K562 (cell line): ENCODE measurements at regions not wholly inside any gene's neighbourhood (a gene's known extent, or its start where the extent isn't known, plus 50 kb on each side); places are given as distances from the start of the nearest gene placed in this dataset.

Source experiments
- ATAC-seq: fragments of 200-7000 bp; cut with Tn5 transposase; 3 replicates; pipeline ENCODE4 v1.9.1; 2020; ENCODE audit warnings: moderate library complexity
- BruUV-seq: library from RNA; stranded (reverse); fragments of 400-500 nt; replicated peaks from 2 replicates; lab custom pipeline; 2021; lab: Mats Ljungman, UMichigan
- CTCF ChIA-PET: fragments of 300-600 bp; formaldehyde crosslinking; extraction: SDS; loops from one replicate; lab custom pipeline; 2021; ENCODE audit warnings: low intra/inter-chr PET ratio; lab: Yijun Ruan, JAX
- POLR2A ChIA-PET: fragments of 300-600, 350-650 bp; sonication (Branson Sonifier 250); formaldehyde crosslinking; extraction: SDS; loops from one replicate; lab custom pipeline; 2021; ENCODE audit warnings: antibody characterized with exemption, inconsistent platforms; lab: Yijun Ruan, JAX
- DNase-seq, 4 experiments: peaks; one replicate each; pipeline versions ENCODE4 v3.0.0 to v3.0.0-alpha.2; 2011 to 2018; ENCODE audit warnings: low spot score in 3 of 4, mixed read lengths in 3 of 4; ENCODE audit errors: extremely low read depth in 1 of 4
- FAIRE-seq: peaks from 2 replicates; lab custom pipeline; 2011; peaks lifted over from hg19 to GRCh38; lab: Jason Lieb, UNC
- H2AFZ ChIP-seq: 2 replicates; pipeline ENCODE4 v1.6.0; 2011; ENCODE audit warnings: low read depth, low read length, control low read depth, inconsistent platforms
- H3K27ac ChIP-seq: fragments of 200-600 bp; 3 replicates; pipeline ENCODE4 v1.8.0; 2011; ENCODE audit warnings: low read depth, mild to moderate bottlenecking, control low read depth, inconsistent platforms, low read length, moderate library complexity, mixed read lengths; ENCODE audit errors: extremely low read depth
- H3K27me3 ChIP-seq, 2 experiments: fragments of 300-600 bp in 1 of 2; 2 replicates in 1 of 2; 3 replicates in 1 of 2; pipeline versions ENCODE4 v1.6.0 to v1.8.0; 2011; ENCODE audit warnings: inconsistent platforms in 2 of 2, low read length in 2 of 2, mild to moderate bottlenecking in 1 of 2, mixed read lengths in 1 of 2, moderate library complexity in 1 of 2; ENCODE audit not compliant: control insufficient read depth in 2 of 2, insufficient read depth in 2 of 2
- H3K36me3 ChIP-seq: fragments of 300-600 bp; 3 replicates; pipeline ENCODE4 v1.8.0; 2011; ENCODE audit warnings: mild to moderate bottlenecking, low read length, inconsistent platforms; ENCODE audit not compliant: control insufficient read depth, insufficient read depth
- H3K4me1 ChIP-seq, 2 experiments: fragments of 200-600 bp in 1 of 2; replicated peaks in 1 of 2; 2 replicates in 1 of 2; 3 replicates in 1 of 2; pipeline versions ENCODE4 v1.5.1 to v1.8.0; 2011; ENCODE audit warnings: inconsistent platforms in 2 of 2, low read length in 2 of 2, mild to moderate bottlenecking in 1 of 2, mixed read lengths in 1 of 2, moderate library complexity in 1 of 2; ENCODE audit not compliant: control insufficient read depth in 2 of 2, insufficient read depth in 2 of 2
- H3K4me2 ChIP-seq: 2 replicates; pipeline ENCODE4 v1.6.1; 2011; ENCODE audit warnings: low read length, control low read depth, inconsistent platforms, mixed read lengths; ENCODE audit not compliant: insufficient read depth
- H3K4me3 ChIP-seq: fragments of 200-600 bp; sonication (generic), shearing (Covaris generic); 2 replicates; pipeline ENCODE4 v1.5.1; 2016; ENCODE audit warnings: control low read depth, inconsistent platforms
- H3K79me2 ChIP-seq: fragments of 200-600 bp; 3 replicates; pipeline ENCODE4 v1.8.0; 2011; ENCODE audit warnings: low read length, inconsistent platforms; ENCODE audit not compliant: control insufficient read depth, insufficient read depth
- H3K9ac ChIP-seq, 2 experiments: 2 replicates each; pipeline versions ENCODE4 v1.6.0 to v1.6.1; 2011; ENCODE audit warnings: low read depth in 2 of 2, low read length in 2 of 2, control low read depth in 1 of 2, inconsistent platforms in 1 of 2, mild to moderate bottlenecking in 1 of 2, mixed read lengths in 1 of 2; ENCODE audit not compliant: insufficient read depth in 1 of 2
- H3K9me1 ChIP-seq: one replicate; pipeline ENCODE4 v1.6.0; 2011; ENCODE audit warnings: inconsistent platforms, mild to moderate bottlenecking, low read length, moderate library complexity; ENCODE audit not compliant: control insufficient read depth, insufficient read depth
- H3K9me3 ChIP-seq: replicated peaks from 2 replicates; pipeline ENCODE4 v1.5.1; 2011; ENCODE audit warnings: low read depth, low read length, inconsistent platforms; ENCODE audit not compliant: control insufficient read depth, insufficient read depth
- H4K20me1 ChIP-seq: replicated peaks from 2 replicates; pipeline ENCODE4 v1.6.1; 2011; ENCODE audit warnings: low read length, inconsistent platforms, mixed read lengths; ENCODE audit not compliant: control insufficient read depth, insufficient read depth
- BHLHE40 ChIP-seq: IDR thresholded peaks from 2 replicates; pipeline ENCODE4 v1.6.1; 2011; ENCODE audit warnings: low read length, improper control_type of control experiment
- ETV6 ChIP-seq, 3 experiments: fragments of 150-350 bp in 1 of 3; sonication (generic) in 1 of 3; formaldehyde crosslinking in 1 of 3; IDR thresholded peaks; 2 replicates each; pipeline versions ENCODE4 v1.6.1 to v1.8.0; 2014 to 2022; ENCODE audit warnings: borderline replicate concordance in 2 of 3, low read depth in 2 of 3, antibody characterized with exemption in 1 of 3, low read length in 1 of 3, mild to moderate bottlenecking in 1 of 3, missing genetic modification reagents in 1 of 3
- EWSR1 ChIP-seq: fragments of 450-650 bp; IDR thresholded peaks from 2 replicates; pipeline ENCODE4 v1.6.1; 2018; ENCODE audit warnings: borderline replicate concordance, mild to moderate bottlenecking, low read depth, moderate library complexity; ENCODE audit not compliant: partially characterized antibody
- GATA2 ChIP-seq: sonication (generic); formaldehyde crosslinking; IDR thresholded peaks from 2 replicates; pipeline ENCODE4 v1.4.0; 2020; ENCODE audit warnings: mild to moderate bottlenecking, missing genetic modification reagents
- HBP1 ChIP-seq: fragments of 450-650 bp; formaldehyde crosslinking; IDR thresholded peaks from 2 replicates; pipeline ENCODE4 v1.4.0; 2022; ENCODE audit warnings: missing genetic modification characterization
- LARP7 ChIP-seq: fragments of 450-650 bp; IDR thresholded peaks from 2 replicates; pipeline ENCODE4 v1.6.1; 2016
- MLX ChIP-seq, 2 experiments: fragments of 450-650 bp in 1 of 2; sonication (generic) in 1 of 2; formaldehyde crosslinking; conservative IDR thresholded peaks; 2 replicates each; pipeline versions ENCODE4 v1.4.0 to v1.8.1; 2020 to 2022; ENCODE audit warnings: mild to moderate bottlenecking in 1 of 2, missing genetic modification reagents in 1 of 2
- MTA2 ChIP-seq: fragments of 450-650 bp; IDR thresholded peaks from 2 replicates; pipeline ENCODE4 v1.6.1; 2016; ENCODE audit warnings: low read depth
- NFATC3 ChIP-seq: fragments of 450-650 bp; IDR thresholded peaks from 2 replicates; pipeline ENCODE4 v1.6.1; 2017; ENCODE audit warnings: mild to moderate bottlenecking
- RBM14 ChIP-seq: fragments of 200-400 bp; formaldehyde crosslinking; IDR thresholded peaks from 2 replicates; pipeline ENCODE4 v1.6.1; 2018; ENCODE audit warnings: low read depth, mild to moderate bottlenecking, low read length, moderate library complexity, borderline replicate concordance; ENCODE audit not compliant: insufficient read depth
- RHOXF2B ChIP-seq: fragments of 250-450 bp; sonication (Bioruptor Pico); conservative IDR thresholded peaks from 2 replicates; pipeline ENCODE4 v1.5.1; 2021
- SAFB2 ChIP-seq: fragments of 200-400 bp; formaldehyde crosslinking; IDR thresholded peaks from 2 replicates; pipeline ENCODE4 v1.6.1; 2018; ENCODE audit warnings: borderline replicate concordance, low read length, low read depth, moderate library complexity; ENCODE audit not compliant: severe bottlenecking
- SNRNP70 ChIP-seq: fragments of 200-400 bp; formaldehyde crosslinking; optimal IDR thresholded peaks from 2 replicates; pipeline ENCODE3; 2017; ENCODE audit warnings: low read depth, low read length
- TFE3 ChIP-seq: fragments of 450-650 bp; formaldehyde crosslinking; IDR thresholded peaks from 2 replicates; pipeline ENCODE4 v1.4.0; 2020; ENCODE audit warnings: mild to moderate bottlenecking, mixed read lengths
- ZBTB5 ChIP-seq: fragments of 450-650 bp; IDR thresholded peaks from 2 replicates; pipeline ENCODE4 v1.6.1; 2017; ENCODE audit warnings: antibody characterized with exemption
- ZBTB8A ChIP-seq: fragments of 450-650 bp; IDR thresholded peaks from 2 replicates; pipeline ENCODE4 v1.6.1; 2018; ENCODE audit warnings: mild to moderate bottlenecking, moderate library complexity; ENCODE audit not compliant: partially characterized antibody
- ZKSCAN3 ChIP-seq: fragments of 250-450 bp; sonication (Bioruptor Pico); IDR thresholded peaks from 2 replicates; pipeline ENCODE4 v1.4.0; 2020
- ZNF232 ChIP-seq: sonication (generic); formaldehyde crosslinking; IDR thresholded peaks from 2 replicates; pipeline ENCODE4 v1.8.0; 2022; ENCODE audit warnings: mild to moderate bottlenecking, missing genetic modification reagents
- ZNF408 ChIP-seq: fragments of 250-450 bp; sonication (Bioruptor Pico); IDR thresholded peaks from 2 replicates; pipeline ENCODE4 v1.4.0; 2020; ENCODE audit warnings: low read depth, mild to moderate bottlenecking, moderate library complexity
- in situ Hi-C: fragments of 300-500 bp; cut with MboI; formaldehyde crosslinking; loops from 4 replicates; pipeline ENCODE4 v1.15.0; 2018; ENCODE audit warnings: inconsistent platforms, mixed read lengths
- intact Hi-C: fragments of 100-400 bp; cut with micrococcal nuclease; formaldehyde crosslinking; loops from 2 replicates; pipeline ENCODE4 v1.14.2; 2022

GRCh38 chr16:76732894-76733293 is 455.7 kb downstream of the CNTNAP4 start:
- Histone ChIP-seq H3K4me1 (no peaks in the 10 kb centered on the region), H3K4me2 (no peak overlapping the region), H3K36me3 (no peaks in the 10 kb centered on the region), H3K9me3 (no peaks in the 10 kb centered on the region), H3K27ac (no peak overlapping the region), H3K9ac (no peak overlapping the region), H3K4me3 (no peak overlapping the region), H4K20me1 (no peaks in the 10 kb centered on the region), H3K27me3 (no peaks in the 10 kb centered on the region), H3K79me2 (no peaks in the 10 kb centered on the region), H2AFZ (no peak overlapping the region), H3K9me1 (no peaks in the 10 kb centered on the region)
- ChIA-PET CTCF (no interaction called here), POLR2A (no interaction called here)
- ATAC-seq (no peak), DNase-seq (no peak), FAIRE-seq (no peak)
- no TSS peak for BruUV-seq
- intact Hi-C loops, result no loop called here
- in situ Hi-C loops, result no loop called here
- TF ChIP-seq MLX (CRISPR knock-in tag; conservative IDR thresholded peaks at IDR 0.05) (no peak), ZNF232 (no peak), LARP7 (no peak), ETV6 (IDR thresholded peaks at IDR 0.05; ENCODE audit: borderline replicate concordance in 1 of 2, low read depth in 2 of 2, low read length in 1 of 2) (no peak), ETV6 (CRISPR knock-in tag; IDR thresholded peaks at IDR 0.05; ENCODE audit: borderline replicate concordance) (no peak), HBP1 (CRISPR knock-in tag) (no peak), GATA2 (CRISPR knock-in tag) (no peak), RBM14 (no peak), TFE3 (CRISPR knock-in tag) (no peak), ZKSCAN3 (CRISPR knock-in tag) (no peak), SNRNP70 (no peak), ZBTB8A (no peak), MTA2 (no peak), RHOXF2B (CRISPR knock-in tag) (no peak), BHLHE40 (no peak), NFATC3 (no peak), ZNF408 (CRISPR knock-in tag) (no peak), EWSR1 (no peak), ZBTB5 (no peak), SAFB2 (no peak)
